ENCODE measurements at regions not wholly inside any gene's neighbourhood (a gene's known extent, or its start where the extent isn't known, plus 50 kb on each side); places are given as distances from the start of the nearest gene placed in this dataset.

- no peak for TF ChIP-seq CTCF (IDR thresholded peaks at IDR 0.05 in 8 of 11, conservative IDR thresholded peaks at IDR 0.05 in 3 of 11)
- TF ChIP-seq POLR2AphosphoS5 (IDR thresholded peaks at IDR 0.05) = peak in 1 of 3 donors; percentile 53
Observed at GRCh38 chr14:76576047-76576741, 185.1 kb upstream of the VASH1 start.
